WERI-Rb-1 (cell line): ENCODE measurements at regions not wholly inside any gene's neighbourhood (a gene's known extent, or its start where the extent isn't known, plus 50 kb on each side); places are given as distances from the start of the nearest gene placed in this dataset.

Experiments used
- DNase-seq: peaks from one replicate; pipeline ENCODE4 v3.0.0-alpha.2; 2020
- H3K27ac ChIP-seq: fragments of 250-450 bp; sonication (Bioruptor Pico); 2 replicates; pipeline ENCODE4 v1.5.1; 2020; ENCODE audit warnings: mild to moderate bottlenecking, moderate library complexity
- H3K27me3 ChIP-seq: fragments of 250-450 bp; sonication (Bioruptor Pico); 2 replicates; pipeline ENCODE4 v1.5.1; 2021; ENCODE audit warnings: mild to moderate bottlenecking, low read depth, moderate library complexity; ENCODE audit not compliant: insufficient read depth, severe bottlenecking
- H3K36me3 ChIP-seq: fragments of 250-450 bp; sonication (Bioruptor Pico); 2 replicates; pipeline ENCODE4 v1.5.1; 2020; ENCODE audit warnings: mild to moderate bottlenecking, moderate library complexity
- H3K4me3 ChIP-seq: 2 replicates; pipeline ENCODE4 v1.5.1; 2011; ENCODE audit warnings: low read depth, mild to moderate bottlenecking, control low read depth, low read length
- H3K9me3 ChIP-seq: fragments of 250-450 bp; sonication (Bioruptor Pico); 2 replicates; pipeline ENCODE4 v1.5.1; 2021; ENCODE audit warnings: mild to moderate bottlenecking, moderate library complexity; ENCODE audit not compliant: severe bottlenecking
- CTCF ChIP-seq: IDR thresholded peaks from 2 replicates; pipeline ENCODE4 v1.5.1; 2011; ENCODE audit warnings: low read depth, mild to moderate bottlenecking, control low read depth, inconsistent platforms, low read length

GRCh38 chr19:21604951-21605476 lies 99.6 kb downstream of the ZNF429 start:
- no peak overlapping the region for H3K4me3 ChIP-seq
- peak; percentile 73 for DNase-seq
- no peaks in the 10 kb centered on the region for H3K36me3 ChIP-seq
- no peak overlapping the region for H3K27ac ChIP-seq
- no peaks in the 10 kb centered on the region for H3K27me3 ChIP-seq
- TF ChIP-seq CTCF: no peak
- no peaks in the 10 kb centered on the region for H3K9me3 ChIP-seq
